Bronchial epithelial cell (primary cell): ENCODE measurements at regions not wholly inside any gene's neighbourhood (a gene's known extent, or its start where the extent isn't known, plus 50 kb on each side); places are given as distances from the start of the nearest gene placed in this dataset.

ENCODE experiments used
- DNase-seq: peaks from one replicate; pipeline ENCODE4 v3.0.0-alpha.2; 2010; ENCODE audit warnings: low read depth
- FAIRE-seq: peaks from 2 replicates; lab custom pipeline; 2011; peaks lifted over from hg19 to GRCh38; lab: Jason Lieb, UNC
- H3K27me3 ChIP-seq: 2 replicates; pipeline ENCODE4 v1.5.1; 2011; ENCODE audit warnings: low read length; ENCODE audit not compliant: control insufficient read depth, insufficient read depth
- H3K36me3 ChIP-seq: 2 replicates; pipeline ENCODE4 v1.5.1; 2011; ENCODE audit warnings: low read length; ENCODE audit not compliant: control insufficient read depth, insufficient read depth
- H3K4me3 ChIP-seq: 2 replicates; pipeline ENCODE4 v1.5.1; 2011; ENCODE audit warnings: mild to moderate bottlenecking, low read depth, low read length, control low read depth
- CTCF ChIP-seq: IDR thresholded peaks from 2 replicates; pipeline ENCODE4 v1.5.1; 2011; ENCODE audit warnings: mild to moderate bottlenecking, moderate library complexity, low read length, control low read depth, inconsistent platforms; ENCODE audit not compliant: insufficient read depth, severe bottlenecking

DNA sequence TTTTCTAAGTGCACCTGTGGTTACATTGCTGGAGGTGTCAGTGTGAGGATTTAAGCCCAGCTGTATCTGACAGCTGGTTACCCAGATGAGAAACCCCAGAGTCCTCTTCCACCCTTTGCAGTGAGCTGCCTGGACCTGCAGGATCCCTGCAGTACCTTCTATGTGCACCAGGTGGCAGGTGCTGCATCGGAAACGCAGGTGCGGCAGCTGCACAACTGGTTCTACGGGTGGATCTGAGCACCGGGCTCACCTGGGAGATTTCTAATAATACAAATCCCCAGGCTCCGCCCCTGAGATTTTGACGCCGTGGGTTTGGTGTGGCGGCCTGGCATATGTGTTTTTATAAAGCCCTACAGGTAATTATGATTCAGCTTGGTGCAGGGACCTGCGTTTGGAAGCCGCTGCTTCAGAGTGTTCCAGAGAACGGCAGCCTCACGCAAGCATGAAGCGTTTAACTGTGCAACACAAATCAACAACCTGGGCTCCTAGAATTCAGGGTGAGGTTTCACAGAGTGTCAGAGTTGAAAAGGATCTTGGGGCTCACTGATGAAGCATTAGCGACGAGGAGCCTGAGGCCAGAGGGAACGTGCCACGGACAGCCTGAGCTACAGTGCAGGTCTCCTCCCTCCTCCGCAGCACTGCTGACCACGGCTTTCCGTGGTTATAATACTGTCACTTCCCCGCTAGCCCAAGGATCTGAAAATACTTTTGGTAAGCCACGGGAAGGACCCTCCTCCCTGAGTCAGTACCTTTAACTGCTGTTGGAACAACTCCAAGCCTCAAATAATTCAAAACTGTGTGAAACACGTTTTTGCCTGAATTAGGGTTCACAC, 96.7 kb upstream of the TRABD2B start:
- Histone ChIP-seq H3K27me3 (no peaks in the 10 kb centered on the region), H3K36me3 (no peaks in the 10 kb centered on the region), H3K4me3 (no peak overlapping the region)
- FAIRE-seq (peak; percentile 47), DNase-seq (peak; percentile 80)
- peak; percentile 95 for TF ChIP-seq CTCF

DNA sequence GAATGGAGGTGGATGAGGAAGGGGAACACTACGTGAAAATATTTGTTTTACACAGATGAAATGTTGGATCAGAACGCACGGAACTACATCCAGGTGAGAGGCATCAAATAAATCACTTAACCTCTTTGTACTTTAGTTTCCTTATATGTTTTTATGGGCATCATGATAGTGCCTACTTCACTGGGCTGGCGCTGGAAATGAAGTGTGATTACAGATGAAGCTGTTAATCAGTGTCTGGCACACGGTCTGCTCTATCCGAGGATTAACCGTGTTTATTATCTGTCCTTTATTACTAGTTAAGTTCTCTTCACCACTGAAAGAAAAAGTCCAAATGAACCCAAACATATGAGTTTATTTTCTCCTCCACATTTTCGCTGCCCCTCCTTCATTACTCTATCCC, 96.0 kb upstream of the TRABD2B start:
- DNase-seq (no peak), FAIRE-seq (no peak)
- TF ChIP-seq CTCF, result no peak
- Histone ChIP-seq H3K27me3 (no peaks in the 10 kb centered on the region), H3K36me3 (no peaks in the 10 kb centered on the region), H3K4me3 (no peak overlapping the region)

- H3K27me3 ChIP-seq, result no peaks in the 10 kb centered on the region
- H3K36me3 ChIP-seq, result no peaks in the 10 kb centered on the region
- no peak for TF ChIP-seq CTCF
- no peak for FAIRE-seq
- DNase-seq, result no peak
- no peak overlapping the region for H3K4me3 ChIP-seq
These were observed 95.2 kb upstream of the TRABD2B start for GRCh38 chr1:48092401-48092800.

DNA sequence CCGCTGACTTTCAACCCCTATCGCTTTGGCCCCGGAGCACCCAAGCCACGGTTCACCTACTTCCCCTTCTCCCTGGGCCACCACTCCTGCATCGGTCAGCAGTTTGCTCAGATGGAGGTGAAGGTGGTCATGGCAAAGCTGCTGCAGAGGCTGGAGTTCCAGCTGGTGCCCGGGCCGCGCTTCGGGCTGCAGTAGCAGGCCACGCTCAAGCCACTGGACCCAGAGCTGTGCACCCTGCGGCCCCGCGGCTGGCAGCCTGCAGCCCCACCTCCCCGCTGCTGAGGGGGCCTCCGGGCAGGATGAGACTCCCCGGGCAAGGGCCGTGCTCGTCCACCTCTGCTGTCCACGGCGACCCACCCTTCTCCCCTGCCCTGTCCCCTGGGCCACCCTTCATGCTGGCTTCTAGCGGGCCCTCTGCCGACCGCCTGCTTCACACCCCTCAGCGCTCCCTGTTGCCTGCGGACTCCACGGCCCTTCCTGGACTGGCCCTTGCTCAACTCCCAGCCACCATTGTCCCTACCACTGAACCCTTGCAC, 92.2 kb upstream of the TRABD2B start:
- no peak overlapping the region for H3K4me3 ChIP-seq
- FAIRE-seq, result no peak
- H3K36me3 ChIP-seq, result no peaks in the 10 kb centered on the region
- TF ChIP-seq CTCF, result no peak
- H3K27me3 ChIP-seq, result peaks cover 2% of the 10 kb centered on the region
- no peak for DNase-seq

GRCh38 chr1:48084826-48085225, 87.6 kb upstream of the TRABD2B start:
- no peaks in the 10 kb centered on the region for H3K36me3 ChIP-seq
- FAIRE-seq (no peak), DNase-seq (no peak)
- no peak overlapping the region for H3K4me3 ChIP-seq
- no peak for TF ChIP-seq CTCF
- peaks cover 2% of the 10 kb centered on the region for H3K27me3 ChIP-seq
